AG09319 (cell line): ENCODE measurements at regions not wholly inside any gene's neighbourhood (a gene's known extent, or its start where the extent isn't known, plus 50 kb on each side); places are given as distances from the start of the nearest gene placed in this dataset.

Experiments
- DNase-seq: peaks from one replicate; pipeline ENCODE4 v3.0.0-alpha.2; 2010; ENCODE audit warnings: low read depth; ENCODE audit errors: extremely low read depth
- TF ChIP-seq, protein P1 (sequence below): IDR thresholded peaks from 2 replicates; pipeline ENCODE4 v1.5.1; 2011; ENCODE audit warnings: low read depth, mild to moderate bottlenecking, inconsistent platforms, low read length, moderate library complexity

DNA sequence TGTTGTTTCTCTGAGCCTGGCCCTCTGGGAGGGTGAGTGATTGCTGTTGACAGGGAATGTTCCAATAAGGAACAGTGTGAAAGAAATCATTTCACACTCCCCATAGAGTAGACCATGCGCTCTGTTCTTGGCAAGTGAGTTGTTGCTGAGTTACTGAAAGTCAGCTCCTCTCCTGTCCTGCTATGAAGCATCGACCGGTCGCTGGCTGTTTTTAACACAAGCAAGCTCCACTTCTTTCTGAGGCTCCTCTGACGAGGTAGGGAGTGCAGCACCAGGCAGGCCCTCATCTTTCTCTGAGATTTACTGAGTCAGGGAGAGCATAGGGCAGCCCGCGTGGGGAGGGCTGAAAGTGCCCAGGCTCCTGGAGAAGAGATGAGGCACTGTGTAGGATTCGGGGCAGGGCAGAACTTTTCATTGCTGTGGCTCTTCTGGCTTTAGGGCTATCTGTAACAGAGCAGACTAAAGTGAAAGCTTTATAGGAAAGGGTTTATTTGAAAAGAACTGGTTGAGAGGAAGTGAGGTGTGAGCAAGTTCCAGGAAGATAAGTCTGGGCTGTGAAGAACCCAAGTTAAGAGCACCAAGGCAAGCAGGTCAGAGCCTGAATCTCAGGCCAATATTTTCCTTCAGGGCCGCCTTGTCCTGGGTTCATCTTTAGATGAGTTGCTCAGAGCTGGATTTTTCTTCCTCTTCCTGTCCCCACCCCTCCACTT is 332.2 kb downstream of the CCSER2 start:
- TF ChIP-seq, protein P1, sequence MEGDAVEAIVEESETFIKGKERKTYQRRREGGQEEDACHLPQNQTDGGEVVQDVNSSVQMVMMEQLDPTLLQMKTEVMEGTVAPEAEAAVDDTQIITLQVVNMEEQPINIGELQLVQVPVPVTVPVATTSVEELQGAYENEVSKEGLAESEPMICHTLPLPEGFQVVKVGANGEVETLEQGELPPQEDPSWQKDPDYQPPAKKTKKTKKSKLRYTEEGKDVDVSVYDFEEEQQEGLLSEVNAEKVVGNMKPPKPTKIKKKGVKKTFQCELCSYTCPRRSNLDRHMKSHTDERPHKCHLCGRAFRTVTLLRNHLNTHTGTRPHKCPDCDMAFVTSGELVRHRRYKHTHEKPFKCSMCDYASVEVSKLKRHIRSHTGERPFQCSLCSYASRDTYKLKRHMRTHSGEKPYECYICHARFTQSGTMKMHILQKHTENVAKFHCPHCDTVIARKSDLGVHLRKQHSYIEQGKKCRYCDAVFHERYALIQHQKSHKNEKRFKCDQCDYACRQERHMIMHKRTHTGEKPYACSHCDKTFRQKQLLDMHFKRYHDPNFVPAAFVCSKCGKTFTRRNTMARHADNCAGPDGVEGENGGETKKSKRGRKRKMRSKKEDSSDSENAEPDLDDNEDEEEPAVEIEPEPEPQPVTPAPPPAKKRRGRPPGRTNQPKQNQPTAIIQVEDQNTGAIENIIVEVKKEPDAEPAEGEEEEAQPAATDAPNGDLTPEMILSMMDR, result no peak
- no peak for DNase-seq

DNA sequence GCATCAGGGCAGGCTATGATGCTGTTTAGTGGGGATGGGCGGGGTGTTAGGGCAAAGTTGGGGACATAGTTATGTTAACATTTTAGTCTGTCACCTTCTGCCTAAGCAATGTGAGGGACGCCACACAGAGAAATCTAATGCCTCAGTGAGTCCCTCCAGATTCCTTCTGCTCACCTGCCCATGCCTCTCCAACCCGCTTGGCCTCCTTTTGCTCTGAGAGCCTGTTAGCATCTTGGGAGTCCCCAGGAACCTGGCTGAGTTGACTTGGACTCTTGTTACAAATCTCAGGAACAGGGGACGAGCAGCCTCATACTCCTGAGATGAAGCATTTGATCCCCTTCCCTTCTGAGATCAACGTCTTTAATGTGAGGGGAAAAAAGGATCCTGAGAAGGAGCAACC is 336.8 kb downstream of the CCSER2 start:
- no peak for DNase-seq
- TF ChIP-seq, protein P1, result no peak

DNA sequence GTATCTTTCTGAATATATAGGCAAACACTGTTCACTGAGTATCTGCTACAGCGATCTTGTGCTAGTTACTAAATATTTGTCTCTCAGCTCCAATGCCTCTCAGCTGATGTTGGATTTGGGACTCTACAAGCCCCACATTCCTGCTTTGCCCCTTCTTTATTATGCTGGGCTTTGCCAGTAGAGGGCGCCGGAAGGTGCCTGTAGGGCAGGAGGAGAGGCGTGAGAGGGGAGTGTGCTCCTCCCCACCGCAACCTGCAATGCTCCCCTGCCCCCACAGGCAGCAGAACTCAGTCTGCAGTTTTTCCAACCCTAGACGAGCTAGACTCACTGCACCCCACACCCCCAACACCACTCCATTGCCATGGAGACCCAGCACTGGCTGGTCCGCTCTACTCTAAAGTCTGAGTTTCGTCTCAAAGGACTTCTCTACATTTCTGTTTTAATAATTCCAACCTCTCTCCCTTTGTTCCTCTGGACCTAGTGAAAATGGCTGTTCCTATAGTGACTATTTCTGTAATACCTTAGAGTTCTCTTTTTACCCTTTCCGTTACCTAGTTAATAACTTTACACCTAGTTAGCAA is 337.6 kb downstream of the CCSER2 start:
- DNase-seq, result no peak
- TF ChIP-seq, protein P1, result no peak

DNA sequence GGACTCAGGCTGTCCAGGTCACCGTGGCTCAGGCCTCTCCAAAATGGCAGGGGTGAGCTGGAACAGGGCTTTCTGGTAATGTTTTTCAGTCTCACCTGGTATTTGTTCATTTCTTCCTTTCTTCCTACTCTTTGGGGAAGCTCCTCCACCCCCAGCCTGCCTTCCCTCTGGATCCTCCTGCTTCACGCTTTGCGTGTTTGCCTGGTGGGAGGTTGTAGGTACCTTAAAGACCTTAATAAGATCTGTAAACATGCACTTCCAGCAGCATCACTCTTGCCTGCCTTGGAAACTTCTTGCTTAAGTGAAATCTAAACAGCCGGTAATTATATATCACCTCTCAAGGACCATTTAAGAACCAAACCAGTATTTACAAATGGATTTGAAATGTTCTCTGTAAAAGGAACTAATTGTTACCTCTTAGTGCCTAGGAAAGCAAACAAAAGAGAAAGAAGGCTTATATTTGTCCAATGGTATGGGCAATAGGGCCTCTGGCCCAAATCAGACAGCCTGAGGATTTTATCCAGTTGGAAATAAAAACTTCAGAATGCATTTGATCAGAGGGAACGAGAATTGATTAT is 339.9 kb downstream of the CCSER2 start:
- TF ChIP-seq, protein P1, result no peak
- DNase-seq, result no peak

GRCh38 chr10:84675060-84675459 is 346.7 kb downstream of the CCSER2 start:
- TF ChIP-seq, protein P1, result no peak
- DNase-seq, result no peak

DNA sequence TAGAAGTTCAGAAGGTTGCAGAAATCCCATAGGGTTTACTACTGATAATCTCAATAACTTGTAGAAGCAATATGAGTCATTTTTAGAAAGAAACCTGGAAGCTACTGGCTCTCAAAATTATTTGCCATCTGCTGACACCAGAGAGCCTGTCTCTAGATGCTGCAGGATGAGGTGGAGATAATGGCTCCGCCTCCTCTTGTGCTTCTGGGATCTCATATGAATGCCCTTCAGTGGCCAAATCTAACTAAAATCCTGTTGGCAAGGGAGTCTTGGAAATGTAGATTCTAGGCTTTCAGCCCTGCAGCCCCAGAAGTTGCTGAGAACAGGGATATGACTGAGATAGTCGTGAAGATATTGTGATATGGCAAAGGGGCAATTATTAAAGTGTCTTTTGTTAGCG is 348.1 kb downstream of the CCSER2 start:
- DNase-seq, result no peak
- TF ChIP-seq, protein P1, result no peak

GRCh38 chr10:84681781-84682180 is 353.4 kb downstream of the CCSER2 start:
- DNase-seq, result no peak
- TF ChIP-seq, protein P1, result no peak
